K562 (cell line): ENCODE measurements at regions not wholly inside any gene's neighbourhood (a gene's known extent, or its start where the extent isn't known, plus 50 kb on each side); places are given as distances from the start of the nearest gene placed in this dataset.

Experiments
- CBX1 ChIP-seq: sonication (generic); IDR thresholded peaks from 2 replicates; pipeline ENCODE4 v1.6.1; 2016; ENCODE audit warnings: antibody characterized with exemption, low read depth, mild to moderate bottlenecking
- CHD7 ChIP-seq: fragments of 200-600 bp; sonication (generic); IDR thresholded peaks from one replicate; pipeline ENCODE4 v1.6.1; 2012; ENCODE audit warnings: mild to moderate bottlenecking, low read depth, low read length, inconsistent platforms
- CTCFL ChIP-seq: IDR thresholded peaks from 2 replicates; pipeline ENCODE4 v1.6.1; 2011; ENCODE audit warnings: borderline replicate concordance, low read depth, mild to moderate bottlenecking, moderate library complexity, low read length; ENCODE audit not compliant: insufficient read depth, poor library complexity, severe bottlenecking
- NCOA1 ChIP-seq: fragments of 450-650 bp; IDR thresholded peaks from 2 replicates; pipeline ENCODE4 v1.6.1; 2016; ENCODE audit warnings: low read depth
- SREBF1 ChIP-seq: fragments of 150-350 bp; IDR thresholded peaks from 2 replicates; pipeline ENCODE4 v1.6.1; 2014; ENCODE audit warnings: antibody characterized with exemption, low read depth, low read length, borderline replicate concordance
- ZNF639 ChIP-seq, 2 experiments: fragments of 200-800 bp in 1 of 2; sonication (Bioruptor generic) in 1 of 2; sonication (generic) in 1 of 2; formaldehyde crosslinking in 1 of 2; IDR thresholded peaks in 1 of 2; conservative IDR thresholded peaks in 1 of 2; 2 replicates each; pipeline versions ENCODE4 v1.5.0 to v1.6.1; 2016 to 2020; ENCODE audit warnings: missing compliant biosample characterization in 1 of 2, missing genetic modification characterization in 1 of 2, missing genetic modification reagents in 1 of 2

DNA sequence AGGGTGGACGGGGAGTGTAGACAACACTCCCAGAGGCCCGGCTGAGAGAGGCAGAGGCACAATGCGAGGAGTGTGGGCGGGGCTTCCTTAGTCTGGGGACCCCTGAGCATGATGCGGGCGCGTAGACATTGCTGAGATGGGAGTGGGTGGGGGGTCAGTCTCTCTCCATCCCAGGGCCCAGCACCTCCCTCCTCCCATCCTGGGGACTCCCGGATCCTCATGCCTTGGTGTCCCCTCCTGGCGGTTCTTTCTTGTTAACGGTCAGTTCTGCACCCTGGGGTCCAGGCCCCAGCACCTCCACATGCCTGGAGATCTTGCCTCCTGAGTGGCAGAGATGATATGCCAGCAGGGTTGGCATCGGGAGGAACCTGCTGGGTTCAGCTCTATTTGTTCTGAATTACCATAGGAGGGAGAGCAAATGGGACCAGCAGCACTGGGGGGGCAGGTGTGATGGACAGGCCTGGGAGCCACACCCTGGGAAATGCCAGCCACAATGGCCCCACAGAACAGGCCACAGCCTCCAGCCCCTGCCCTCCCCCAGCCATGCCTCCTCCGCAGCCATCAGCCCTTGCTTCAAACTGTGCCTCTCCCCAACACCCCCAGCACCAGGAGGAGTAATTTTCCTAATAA, 55.7 kb downstream of the RTL6 start (continued):
- TF ChIP-seq CHD7: no peak
- no peak for TF ChIP-seq SREBF1
- no peak for TF ChIP-seq CBX1
- no peak for TF ChIP-seq CTCFL
- no peak for TF ChIP-seq NCOA1
- TF ChIP-seq ZNF639 (CRISPR knock-in tag; conservative IDR thresholded peaks at IDR 0.05 in 1 of 2, IDR thresholded peaks at IDR 0.05 in 1 of 2): no peak
